T47D (cell line): ENCODE measurements at regions not wholly inside any gene's neighbourhood (a gene's known extent, or its start where the extent isn't known, plus 50 kb on each side); places are given as distances from the start of the nearest gene placed in this dataset.

Experiments used
- DNase-seq, 2 experiments: peaks; one replicate each; pipeline versions ENCODE4 v3.0.0 to v3.0.0-alpha.2; 2011 to 2012; ENCODE audit warnings: low read depth in 1 of 2, low spot score in 1 of 2
- JUND ChIP-seq: IDR thresholded peaks from 2 replicates; pipeline ENCODE4 v1.6.1; 2012; ENCODE audit warnings: low read depth
- in situ Hi-C: cut with HindIII; loops from 2 replicates; pipeline ENCODE4 v1.10.0; 2016; ENCODE audit warnings: low sequenced_read_pairs, low pct_unique_long_range_greater_than_20kb

- no peak for TF ChIP-seq JUND
- DNase-seq = no peak
- in situ Hi-C loops = no loop called here
Observed at GRCh38 chrX:10360116-10360515, 203.3 kb downstream of the CLCN4 start.

GRCh38 chrX:10365532-10366265, 208.9 kb downstream of the CLCN4 start:
- no peak for DNase-seq
- TF ChIP-seq JUND = no peak
- in situ Hi-C loops = no loop called here

GRCh38 chrX:10367406-10367805, 210.6 kb downstream of the CLCN4 start:
- in situ Hi-C loops = no loop called here

GRCh38 chrX:10370976-10371375, 214.2 kb downstream of the CLCN4 start:
- TF ChIP-seq JUND = no peak
- in situ Hi-C loops = no loop called here

More at GRCh38 chrX:10367406-10367805, 210.6 kb downstream of the CLCN4 start:
- DNase-seq = no peak
- no peak for TF ChIP-seq JUND

DNA sequence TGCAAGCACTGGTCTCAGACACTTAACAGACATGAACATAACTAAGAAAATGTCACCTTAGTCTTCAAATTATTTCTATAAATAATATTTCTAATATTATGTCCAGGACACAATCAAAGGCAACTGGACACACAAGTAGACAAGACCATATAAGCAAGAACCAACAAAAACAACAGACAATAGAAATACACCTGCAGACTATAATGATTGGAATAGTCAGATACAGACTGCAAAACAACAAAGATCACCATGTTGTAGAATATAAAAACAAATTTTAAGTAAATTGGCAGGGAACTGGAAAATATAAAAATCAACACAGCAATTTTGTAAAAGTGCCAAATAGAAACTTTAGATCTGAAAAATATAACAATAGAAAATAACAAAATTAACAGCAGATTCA, 220.7 kb downstream of the CLCN4 start:
- no peak for TF ChIP-seq JUND
- DNase-seq = no peak
- in situ Hi-C loops = no loop called here

More at GRCh38 chrX:10370976-10371375, 214.2 kb downstream of the CLCN4 start:
- no peak for DNase-seq

GRCh38 chrX:10379878-10380277, 223.1 kb downstream of the CLCN4 start:
- in situ Hi-C loops = no loop called here
- TF ChIP-seq JUND = no peak
- no peak for DNase-seq

- no peak for TF ChIP-seq JUND
- in situ Hi-C loops = no loop called here
- DNase-seq = no peak
Observed at GRCh38 chrX:10380300-10380699, 223.5 kb downstream of the CLCN4 start.

DNA sequence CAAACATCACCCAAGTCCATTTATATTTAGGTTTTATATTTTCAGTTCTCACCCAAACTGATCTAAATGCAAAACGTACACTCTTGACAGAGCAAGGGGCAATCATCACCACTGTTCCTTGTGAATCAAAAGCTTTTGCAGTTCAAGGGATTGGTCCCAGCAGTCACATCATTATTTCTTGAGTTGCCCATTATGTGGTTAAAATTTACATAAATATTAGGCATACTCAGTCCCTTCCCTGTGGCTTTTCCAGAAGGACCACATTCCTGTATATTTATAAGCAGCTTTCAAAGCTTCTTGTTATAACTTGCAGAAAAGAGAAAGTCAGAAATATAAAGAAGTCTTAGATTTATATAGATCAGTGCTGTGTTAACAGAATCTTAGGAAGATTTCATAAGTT, 224.4 kb downstream of the CLCN4 start:
- in situ Hi-C loops = no loop called here
- no peak for TF ChIP-seq JUND
- DNase-seq = peak in 1 of 2 experiments; percentile 15

DNA sequence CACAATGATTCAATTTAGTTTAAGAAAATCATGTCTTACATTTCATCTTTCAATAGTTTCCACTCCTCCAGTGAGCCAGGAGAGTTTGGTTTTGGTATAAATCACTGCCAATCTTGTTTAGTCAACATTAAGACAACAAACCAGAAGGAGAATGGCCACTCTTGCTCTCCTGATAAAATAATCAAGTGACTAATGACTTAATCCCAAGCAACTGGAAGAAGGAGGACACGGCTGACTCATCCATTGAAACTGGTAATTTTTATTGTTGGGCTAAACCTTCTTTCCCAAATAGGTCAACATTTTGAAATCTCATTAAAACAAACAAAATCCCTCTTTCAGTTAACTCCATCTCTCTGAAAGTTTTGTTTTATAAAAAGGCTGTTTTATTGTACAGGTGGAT, 230.2 kb downstream of the CLCN4 start:
- in situ Hi-C loops = no loop called here

DNA sequence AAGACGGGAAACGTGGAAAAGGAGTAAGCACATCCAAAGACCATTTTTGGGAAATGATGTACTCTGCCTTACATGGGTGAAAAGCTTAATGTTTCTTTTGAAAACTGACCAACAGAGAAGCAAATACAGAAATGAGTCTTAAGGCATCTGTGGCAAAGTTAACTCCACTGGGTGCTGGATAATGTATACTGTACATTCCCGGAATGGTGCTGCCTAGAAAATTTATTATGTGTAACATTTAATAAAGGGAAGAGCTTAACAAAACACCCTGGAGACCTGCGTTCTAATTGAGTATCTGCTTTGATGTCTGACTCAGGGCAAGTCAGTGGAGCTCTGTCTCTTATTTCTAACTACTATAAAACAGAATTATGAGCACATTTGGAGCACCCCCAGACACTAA, 230.2 kb downstream of the MID1 start:
- in situ Hi-C loops = no loop called here
- no peak for TF ChIP-seq JUND
- DNase-seq = no peak

More for the DNA sequence above, 230.2 kb downstream of the CLCN4 start:
- no peak for DNase-seq
- TF ChIP-seq JUND = no peak

DNA sequence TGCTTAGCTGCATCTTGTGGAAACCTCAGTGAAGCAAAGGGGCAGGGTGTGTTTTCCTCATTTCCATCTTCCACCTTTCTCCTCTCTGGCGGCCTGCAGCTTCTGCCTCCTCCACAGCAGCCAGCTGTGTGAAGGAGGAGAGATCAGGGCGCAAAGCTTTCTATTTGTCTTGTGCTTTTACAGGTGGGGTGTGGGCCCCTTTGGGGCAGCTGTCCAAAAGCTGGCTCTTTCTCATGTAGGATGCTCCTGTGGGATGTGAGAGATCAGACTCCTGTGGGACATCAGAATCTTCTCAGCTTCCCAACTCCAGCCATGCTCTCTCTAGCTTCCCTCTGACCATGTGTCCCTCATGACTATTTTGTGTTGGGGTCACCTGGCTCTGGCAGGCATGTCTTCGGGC, 227.1 kb downstream of the MID1 start:
- TF ChIP-seq JUND = no peak
- no peak for DNase-seq
- in situ Hi-C loops = no loop called here

- no peak for DNase-seq
- no peak for TF ChIP-seq JUND
- in situ Hi-C loops = no loop called here
Observed at GRCh38 chrX:10393899-10394298, 226.5 kb downstream of the MID1 start.

- DNase-seq = no peak
- in situ Hi-C loops = no loop called here
Observed at GRCh38 chrX:10395179-10395578, 225.2 kb downstream of the MID1 start.

More at GRCh38 chrX:10395179-10395578, 225.2 kb downstream of the MID1 start:
- TF ChIP-seq JUND = no peak
